IMR-90 (cell line): ENCODE measurements at regions not wholly inside any gene's neighbourhood (a gene's known extent, or its start where the extent isn't known, plus 50 kb on each side); places are given as distances from the start of the nearest gene placed in this dataset.

Source experiments
- ATAC-seq: fragments of 200-7000 bp; cut with Tn5 transposase; 2 replicates; pipeline ENCODE4 v1.9.1; 2020; ENCODE audit warnings: low read depth, mild to moderate bottlenecking, moderate library complexity
- BruUV-seq: library from RNA; stranded (reverse); fragments of 400-500 nt; replicated peaks from 2 replicates; lab custom pipeline; 2021; lab: Mats Ljungman, UMichigan
- CTCF ChIA-PET: fragments of 300-600 bp; formaldehyde crosslinking; extraction: SDS; loops from one replicate; lab custom pipeline; 2021; ENCODE audit warnings: antibody characterized with exemption; lab: Yijun Ruan, JAX
- POLR2A ChIA-PET: fragments of 300-600 bp; sonication (Branson Sonifier 250); formaldehyde crosslinking; loops from one replicate; lab custom pipeline; 2022; ENCODE audit warnings: antibody characterized with exemption; ENCODE audit not compliant: unreplicated experiment; lab: Charles Lee
- DNase-seq: peaks from one replicate; pipeline ENCODE4 v3.0.0; 2013
- H2AFZ ChIP-seq: replicated peaks from 2 replicates; pipeline ENCODE3; 2013; ENCODE audit warnings: low read length, mild to moderate bottlenecking; ENCODE audit not compliant: poor library complexity
- H2AK5ac ChIP-seq: 2 replicates; pipeline ENCODE4 v1.6.1; 2013; ENCODE audit warnings: low read depth, low read length, inconsistent platforms
- H2AK9ac ChIP-seq: replicated peaks from 2 replicates; pipeline ENCODE3; 2013; ENCODE audit warnings: mild to moderate bottlenecking, low read depth, low read length, moderate library complexity; ENCODE audit not compliant: poor library complexity
- H2BK120ac ChIP-seq: 2 replicates; pipeline ENCODE4 v1.6.1; 2013; ENCODE audit warnings: low read depth, low read length, inconsistent platforms
- H2BK15ac ChIP-seq: 3 replicates; pipeline ENCODE4 v1.6.1; 2013; ENCODE audit warnings: low read depth, low read length, inconsistent platforms
- H2BK20ac ChIP-seq: 2 replicates; pipeline ENCODE4 v1.6.1; 2013; ENCODE audit warnings: low read depth, mild to moderate bottlenecking, inconsistent platforms, low read length, moderate library complexity
- H2BK5ac ChIP-seq: 2 replicates; pipeline ENCODE4 v1.6.1; 2013; ENCODE audit warnings: mild to moderate bottlenecking, low read depth, low read length, inconsistent platforms; ENCODE audit not compliant: poor library complexity, severe bottlenecking
- H3K14ac ChIP-seq: replicated peaks from 2 replicates; pipeline ENCODE4 v1.6.1; 2013; ENCODE audit warnings: low read depth, low read length, inconsistent platforms
- H3K18ac ChIP-seq: 2 replicates; pipeline ENCODE4 v1.6.1; 2013; ENCODE audit warnings: low read depth, low read length, control low read depth
- H3K23ac ChIP-seq: 2 replicates; pipeline ENCODE4 v1.6.1; 2013; ENCODE audit warnings: low read depth, low read length, inconsistent platforms
- H3K27ac ChIP-seq: 2 replicates; pipeline ENCODE4 v1.5.1; 2013; ENCODE audit warnings: mild to moderate bottlenecking, control low read depth, low read length; ENCODE audit not compliant: insufficient read depth
- H3K27me3 ChIP-seq: 2 replicates; pipeline ENCODE4 v1.6.1; 2013; ENCODE audit warnings: low read length; ENCODE audit not compliant: control insufficient read depth, insufficient read depth
- H3K36me3 ChIP-seq: 2 replicates; pipeline ENCODE4 v1.6.1; 2013; ENCODE audit warnings: low read length, mixed read lengths; ENCODE audit not compliant: control insufficient read depth, insufficient read depth
- H3K4ac ChIP-seq: 2 replicates; pipeline ENCODE4 v1.6.1; 2013; ENCODE audit warnings: low read depth, low read length, inconsistent platforms
- H3K4me1 ChIP-seq: 2 replicates; pipeline ENCODE4 v1.6.1; 2013; ENCODE audit warnings: low read length, mixed read lengths; ENCODE audit not compliant: control insufficient read depth, insufficient read depth
- H3K4me2 ChIP-seq: 2 replicates; pipeline ENCODE4 v1.6.1; 2013; ENCODE audit warnings: low read depth, mild to moderate bottlenecking, control low read depth, low read length, moderate library complexity
- H3K4me3 ChIP-seq: 2 replicates; pipeline ENCODE4 v1.5.1; 2013; ENCODE audit warnings: low read depth, mild to moderate bottlenecking, control low read depth, low read length, moderate library complexity; ENCODE audit not compliant: insufficient read depth
- H3K56ac ChIP-seq: 2 replicates; pipeline ENCODE4 v1.6.1; 2013; ENCODE audit warnings: low read length, inconsistent platforms; ENCODE audit not compliant: insufficient read depth; ENCODE audit errors: extremely low read depth
- H3K79me1 ChIP-seq, 2 experiments: 2 replicates each; pipeline ENCODE4 v1.6.1; 2013; ENCODE audit warnings: low read length in 2 of 2, inconsistent platforms in 1 of 2, low read depth in 1 of 2
- H3K9ac ChIP-seq: 2 replicates; pipeline ENCODE4 v1.6.1; 2013; ENCODE audit warnings: low read depth, low read length, control low read depth
- H3K9me1 ChIP-seq: 2 replicates; pipeline ENCODE4 v1.6.1; 2013; ENCODE audit warnings: low read length, inconsistent platforms; ENCODE audit not compliant: insufficient read depth
- H3K9me3 ChIP-seq: 2 replicates; pipeline ENCODE4 v1.6.1; 2013; ENCODE audit warnings: low read length; ENCODE audit not compliant: control insufficient read depth, insufficient read depth
- H4K20me1 ChIP-seq: 2 replicates; pipeline ENCODE4 v1.6.1; 2013; ENCODE audit warnings: low read length, inconsistent platforms; ENCODE audit not compliant: insufficient read depth
- H4K5ac ChIP-seq: 2 replicates; pipeline ENCODE4 v1.6.1; 2013; ENCODE audit warnings: mild to moderate bottlenecking, low read depth, low read length, control low read depth
- H4K8ac ChIP-seq, 2 experiments: 2 replicates each; pipeline ENCODE4 v1.6.1; 2013; ENCODE audit warnings: low read depth in 2 of 2, low read length in 2 of 2, control low read depth in 1 of 2, inconsistent platforms in 1 of 2
- H4K91ac ChIP-seq: 2 replicates; pipeline ENCODE4 v1.6.1; 2013; ENCODE audit warnings: low read depth, low read length, inconsistent platforms; ENCODE audit not compliant: insufficient read depth
- BHLHE40 ChIP-seq: fragments of 150-350 bp; IDR thresholded peaks from 2 replicates; pipeline ENCODE4 v1.6.1; 2016; ENCODE audit warnings: mild to moderate bottlenecking, low read depth, low read length
- CEBPB ChIP-seq: IDR thresholded peaks from 2 replicates; pipeline ENCODE4 v1.6.1; 2012; ENCODE audit warnings: low read depth, low read length, improper control_type of control experiment
- CHD1 ChIP-seq: IDR thresholded peaks from 2 replicates; pipeline ENCODE4 v1.6.1; 2012; ENCODE audit warnings: low read depth, low read length, improper control_type of control experiment
- CTCF ChIP-seq: conservative IDR thresholded peaks from 2 replicates; pipeline ENCODE4 v1.5.1; 2012; ENCODE audit warnings: mild to moderate bottlenecking, low read depth, low read length, improper control_type of control experiment
- FOS ChIP-seq: fragments of 150-350 bp; IDR thresholded peaks from 2 replicates; pipeline ENCODE4 v1.6.1; 2016; ENCODE audit warnings: low read depth, low read length
- MAFK ChIP-seq: IDR thresholded peaks from 2 replicates; pipeline ENCODE4 v1.6.1; 2012; ENCODE audit warnings: low read depth, low read length, improper control_type of control experiment
- MAZ ChIP-seq: IDR thresholded peaks from 2 replicates; pipeline ENCODE4 v1.6.1; 2012; ENCODE audit warnings: low read depth, mild to moderate bottlenecking, low read length, improper control_type of control experiment, moderate library complexity, borderline replicate concordance
- MXI1 ChIP-seq: IDR thresholded peaks from 2 replicates; pipeline ENCODE4 v1.6.1; 2012; ENCODE audit warnings: low read depth, mild to moderate bottlenecking, low read length, moderate library complexity, borderline replicate concordance
- NFE2L2 ChIP-seq: fragments of 150-350 bp; IDR thresholded peaks from 2 replicates; pipeline ENCODE4 v1.6.1; 2016; ENCODE audit warnings: low read depth, mild to moderate bottlenecking, low read length
- POLR2A ChIP-seq: IDR thresholded peaks from 2 replicates; pipeline ENCODE4 v1.6.1; 2012; ENCODE audit warnings: mild to moderate bottlenecking, low read depth, low read length
- RAD21 ChIP-seq: IDR thresholded peaks from 2 replicates; pipeline ENCODE4 v1.6.1; 2012; ENCODE audit warnings: low read length, improper control_type of control experiment
- RCOR1 ChIP-seq: IDR thresholded peaks from 2 replicates; pipeline ENCODE4 v1.6.1; 2012; ENCODE audit warnings: mild to moderate bottlenecking, low read length, improper control_type of control experiment; ENCODE audit not compliant: insufficient replicate concordance
- RFX5 ChIP-seq: IDR thresholded peaks from 2 replicates; pipeline ENCODE4 v1.8.0; 2012; ENCODE audit warnings: low read depth, mild to moderate bottlenecking, low read length, moderate library complexity
- SMC3 ChIP-seq: fragments of 150-350 bp; IDR thresholded peaks from 2 replicates; pipeline ENCODE4 v1.6.1; 2016; ENCODE audit warnings: low read depth, mild to moderate bottlenecking, antibody characterized with exemption, low read length, moderate library complexity
- USF2 ChIP-seq: fragments of 150-350 bp; IDR thresholded peaks from 2 replicates; pipeline ENCODE4 v1.6.1; 2017; ENCODE audit warnings: mild to moderate bottlenecking, antibody characterized with exemption, low read length, low read depth
- dilution Hi-C: fragments of 300-500 bp; cut with HindIII; formaldehyde crosslinking; loops from one replicate; pipeline ENCODE4 v1.14.3; 2018; ENCODE audit warnings: low sequenced_read_pairs; ENCODE audit not compliant: unreplicated experiment
- in situ Hi-C: fragments of 300-500 bp; cut with MboI; formaldehyde crosslinking; loops from 3 replicates; pipeline ENCODE4 v1.14.3; 2019; ENCODE audit warnings: low sequenced_read_pairs, inconsistent platforms, mixed read lengths
- intact Hi-C: fragments of 100-400 bp; cut with micrococcal nuclease; formaldehyde crosslinking; loops from 2 replicates; pipeline ENCODE4 v1.10.0; 2022
- TF ChIP-seq, protein P1 (sequence below): fragments of 150-350 bp; IDR thresholded peaks from 2 replicates; pipeline ENCODE4 v1.6.1; 2016; ENCODE audit warnings: low read depth, mild to moderate bottlenecking, low read length, moderate library complexity, borderline replicate concordance

DNA sequence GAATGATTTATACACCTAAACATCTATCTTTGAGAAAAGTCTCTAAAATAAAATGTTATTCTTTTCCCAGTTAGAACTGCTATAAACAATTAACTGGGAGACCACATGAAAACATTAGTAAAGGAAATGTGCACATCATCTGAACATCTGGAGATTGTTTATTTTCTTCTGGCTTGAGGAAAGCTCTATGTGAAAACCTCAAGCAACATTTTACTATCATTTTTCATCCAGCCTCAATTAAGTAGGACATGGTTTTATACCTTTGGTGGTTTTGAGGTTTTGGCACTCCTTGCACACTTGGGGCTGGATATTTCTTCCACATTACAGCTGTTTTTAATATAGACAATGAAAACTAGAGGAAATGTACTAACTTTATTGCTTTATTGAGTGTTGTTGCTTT lies 609.5 kb upstream of the SLC8A1 start:
- TF ChIP-seq CTCF (no peak), RCOR1 (no peak), MAFK (no peak), CHD1 (no peak), RAD21 (no peak), RFX5 (no peak), POLR2A (no peak), BHLHE40 (no peak), MXI1 (no peak), CEBPB (no peak), FOS (no peak), USF2 (no peak), MAZ (no peak), NFE2L2 (no peak), SMC3 (no peak)
- TF ChIP-seq, protein P1, sequence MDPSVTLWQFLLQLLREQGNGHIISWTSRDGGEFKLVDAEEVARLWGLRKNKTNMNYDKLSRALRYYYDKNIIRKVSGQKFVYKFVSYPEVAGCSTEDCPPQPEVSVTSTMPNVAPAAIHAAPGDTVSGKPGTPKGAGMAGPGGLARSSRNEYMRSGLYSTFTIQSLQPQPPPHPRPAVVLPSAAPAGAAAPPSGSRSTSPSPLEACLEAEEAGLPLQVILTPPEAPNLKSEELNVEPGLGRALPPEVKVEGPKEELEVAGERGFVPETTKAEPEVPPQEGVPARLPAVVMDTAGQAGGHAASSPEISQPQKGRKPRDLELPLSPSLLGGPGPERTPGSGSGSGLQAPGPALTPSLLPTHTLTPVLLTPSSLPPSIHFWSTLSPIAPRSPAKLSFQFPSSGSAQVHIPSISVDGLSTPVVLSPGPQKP, result no peak
- in situ Hi-C loops (no loop called here), dilution Hi-C loops (no loop called here), intact Hi-C loops (no loop called here)
- no peaks in the 10 kb centered on the region for H4K20me1 ChIP-seq
- H2BK5ac ChIP-seq, result no peak overlapping the region
- H4K91ac ChIP-seq, result no peak overlapping the region
- H3K14ac ChIP-seq, result no peak overlapping the region
- H3K79me1 ChIP-seq, result no peaks in the 10 kb centered on the region
- no peak for ATAC-seq
- no peak overlapping the region for H3K4me2 ChIP-seq
- H3K27ac ChIP-seq, result no peak overlapping the region
- H4K8ac ChIP-seq, result no peak overlapping the region
- H2AK5ac ChIP-seq, result no peak overlapping the region
- no peak overlapping the region for H2AFZ ChIP-seq
- no peak overlapping the region for H2BK15ac ChIP-seq
- no peak overlapping the region for H4K5ac ChIP-seq
- no peak overlapping the region for H2BK120ac ChIP-seq
- no peak overlapping the region for H2AK9ac ChIP-seq
- no TSS peak for BruUV-seq
- no peaks in the 10 kb centered on the region for H3K36me3 ChIP-seq
- no peak overlapping the region for H3K18ac ChIP-seq
- no peak overlapping the region for H3K4ac ChIP-seq
- H3K9me1 ChIP-seq, result no peaks in the 10 kb centered on the region
- no peak overlapping the region for H3K23ac ChIP-seq
- no peak overlapping the region for H3K9ac ChIP-seq
- H3K9me3 ChIP-seq, result no peaks in the 10 kb centered on the region
- no peak overlapping the region for H3K56ac ChIP-seq
- H2BK20ac ChIP-seq, result no peak overlapping the region
- peak; percentile 16 for DNase-seq
- no peaks in the 10 kb centered on the region for H3K4me1 ChIP-seq
- ChIA-PET CTCF (no interaction called here), POLR2A (no interaction called here)
- H3K4me3 ChIP-seq, result no peak overlapping the region
- H3K27me3 ChIP-seq, result no peaks in the 10 kb centered on the region
